ENCODE measurements at regions not wholly inside any gene's neighbourhood (a gene's known extent, or its start where the extent isn't known, plus 50 kb on each side); places are given as distances from the start of the nearest gene placed in this dataset.

DNA sequence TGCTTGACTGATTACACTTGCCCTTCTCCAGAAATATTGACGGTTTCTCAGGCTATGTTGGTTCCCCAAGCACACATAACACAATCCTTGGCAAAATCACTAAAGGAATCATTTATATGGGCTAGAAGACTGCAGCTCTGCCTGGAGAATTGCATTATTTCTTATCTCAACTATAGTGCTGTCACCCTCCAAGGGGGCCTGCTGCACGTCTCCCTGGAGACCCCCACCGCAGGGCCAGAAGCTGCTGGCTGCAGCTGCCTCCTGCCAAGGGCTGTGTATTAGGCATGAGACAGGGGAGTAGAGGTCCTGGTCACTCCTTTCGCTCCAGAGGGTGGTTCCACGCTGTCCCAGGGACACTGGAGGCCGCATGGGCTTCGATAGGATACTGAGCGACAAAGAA, 76.6 kb downstream of the LRRC30 start (continued):
- TF ChIP-seq, protein P1, sequence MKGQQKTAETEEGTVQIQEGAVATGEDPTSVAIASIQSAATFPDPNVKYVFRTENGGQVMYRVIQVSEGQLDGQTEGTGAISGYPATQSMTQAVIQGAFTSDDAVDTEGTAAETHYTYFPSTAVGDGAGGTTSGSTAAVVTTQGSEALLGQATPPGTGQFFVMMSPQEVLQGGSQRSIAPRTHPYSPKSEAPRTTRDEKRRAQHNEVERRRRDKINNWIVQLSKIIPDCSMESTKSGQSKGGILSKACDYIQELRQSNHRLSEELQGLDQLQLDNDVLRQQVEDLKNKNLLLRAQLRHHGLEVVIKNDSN (CRISPR knock-in tag; IDR thresholded peaks at IDR 0.05) = no peak
- TF ChIP-seq, protein P2, sequence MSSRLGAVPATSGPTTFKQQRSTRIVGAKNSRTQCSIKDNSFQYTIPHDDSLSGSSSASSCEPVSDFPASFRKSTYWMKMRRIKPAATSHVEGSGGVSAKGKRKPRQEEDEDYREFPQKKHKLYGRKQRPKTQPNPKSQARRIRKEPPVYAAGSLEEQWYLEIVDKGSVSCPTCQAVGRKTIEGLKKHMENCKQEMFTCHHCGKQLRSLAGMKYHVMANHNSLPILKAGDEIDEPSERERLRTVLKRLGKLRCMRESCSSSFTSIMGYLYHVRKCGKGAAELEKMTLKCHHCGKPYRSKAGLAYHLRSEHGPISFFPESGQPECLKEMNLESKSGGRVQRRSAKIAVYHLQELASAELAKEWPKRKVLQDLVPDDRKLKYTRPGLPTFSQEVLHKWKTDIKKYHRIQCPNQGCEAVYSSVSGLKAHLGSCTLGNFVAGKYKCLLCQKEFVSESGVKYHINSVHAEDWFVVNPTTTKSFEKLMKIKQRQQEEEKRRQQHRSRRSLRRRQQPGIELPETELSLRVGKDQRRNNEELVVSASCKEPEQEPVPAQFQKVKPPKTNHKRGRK (CRISPR knock-in tag; IDR thresholded peaks at IDR 0.05; ENCODE audit: borderline replicate concordance) = no peak
- TF ChIP-seq ZNF121 (CRISPR knock-in tag; IDR thresholded peaks at IDR 0.05) = no peak
- TF ChIP-seq, protein P3, sequence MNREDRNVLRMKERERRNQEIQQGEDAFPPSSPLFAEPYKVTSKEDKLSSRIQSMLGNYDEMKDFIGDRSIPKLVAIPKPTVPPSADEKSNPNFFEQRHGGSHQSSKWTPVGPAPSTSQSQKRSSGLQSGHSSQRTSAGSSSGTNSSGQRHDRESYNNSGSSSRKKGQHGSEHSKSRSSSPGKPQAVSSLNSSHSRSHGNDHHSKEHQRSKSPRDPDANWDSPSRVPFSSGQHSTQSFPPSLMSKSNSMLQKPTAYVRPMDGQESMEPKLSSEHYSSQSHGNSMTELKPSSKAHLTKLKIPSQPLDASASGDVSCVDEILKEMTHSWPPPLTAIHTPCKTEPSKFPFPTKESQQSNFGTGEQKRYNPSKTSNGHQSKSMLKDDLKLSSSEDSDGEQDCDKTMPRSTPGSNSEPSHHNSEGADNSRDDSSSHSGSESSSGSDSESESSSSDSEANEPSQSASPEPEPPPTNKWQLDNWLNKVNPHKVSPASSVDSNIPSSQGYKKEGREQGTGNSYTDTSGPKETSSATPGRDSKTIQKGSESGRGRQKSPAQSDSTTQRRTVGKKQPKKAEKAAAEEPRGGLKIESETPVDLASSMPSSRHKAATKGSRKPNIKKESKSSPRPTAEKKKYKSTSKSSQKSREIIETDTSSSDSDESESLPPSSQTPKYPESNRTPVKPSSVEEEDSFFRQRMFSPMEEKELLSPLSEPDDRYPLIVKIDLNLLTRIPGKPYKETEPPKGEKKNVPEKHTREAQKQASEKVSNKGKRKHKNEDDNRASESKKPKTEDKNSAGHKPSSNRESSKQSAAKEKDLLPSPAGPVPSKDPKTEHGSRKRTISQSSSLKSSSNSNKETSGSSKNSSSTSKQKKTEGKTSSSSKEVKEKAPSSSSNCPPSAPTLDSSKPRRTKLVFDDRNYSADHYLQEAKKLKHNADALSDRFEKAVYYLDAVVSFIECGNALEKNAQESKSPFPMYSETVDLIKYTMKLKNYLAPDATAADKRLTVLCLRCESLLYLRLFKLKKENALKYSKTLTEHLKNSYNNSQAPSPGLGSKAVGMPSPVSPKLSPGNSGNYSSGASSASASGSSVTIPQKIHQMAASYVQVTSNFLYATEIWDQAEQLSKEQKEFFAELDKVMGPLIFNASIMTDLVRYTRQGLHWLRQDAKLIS (CRISPR knock-in tag; IDR thresholded peaks at IDR 0.05; ENCODE audit: borderline replicate concordance) = no peak
- TF ChIP-seq NFATC4 (CRISPR knock-in tag; IDR thresholded peaks at IDR 0.05) = no peak
- TF ChIP-seq ZNF138 (CRISPR knock-in tag; conservative IDR thresholded peaks at IDR 0.05) = no peak
- no peak for TF ChIP-seq ATF1 (CRISPR knock-in tag; IDR thresholded peaks at IDR 0.05)
- TF ChIP-seq FOXJ3 (CRISPR knock-in tag; IDR thresholded peaks at IDR 0.05; ENCODE audit: borderline replicate concordance) = no peak
- TF ChIP-seq ZNF263 (CRISPR knock-in tag; IDR thresholded peaks at IDR 0.05; ENCODE audit: low read depth) = no peak
- no peak for TF ChIP-seq CBFB (CRISPR knock-in tag; IDR thresholded peaks at IDR 0.05; ENCODE audit: low read depth)

DNA sequence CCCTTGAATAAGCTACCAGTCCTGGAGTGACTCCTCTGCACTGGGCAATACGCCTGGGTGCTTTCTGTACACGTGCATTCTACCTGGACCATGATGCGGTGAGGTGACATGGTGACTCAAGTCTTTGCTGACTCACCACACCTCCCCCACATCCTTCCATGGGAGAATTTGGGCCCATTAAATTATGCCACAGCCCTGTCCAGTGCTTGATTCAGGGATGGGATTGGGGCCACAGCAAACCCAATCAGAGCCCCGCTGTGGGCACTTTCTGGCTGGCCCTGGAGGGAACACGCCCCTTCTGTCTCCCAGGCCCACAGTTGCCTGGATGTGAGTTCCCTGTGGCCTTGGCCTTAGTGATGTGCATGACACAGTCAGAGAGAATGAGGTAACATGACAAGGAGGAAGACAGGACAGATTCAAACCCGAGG, 86.9 kb downstream of the LRRC30 start:
- Mint-ChIP-seq H3K36me3 (no peaks in the 10 kb centered on the region), H3K27ac (no peak overlapping the region), H3K4me1 (no peaks in the 10 kb centered on the region), H3K4me3 (no peak overlapping the region), H3K27me3 (ENCODE audit: low read depth) (no peaks in the 10 kb centered on the region), H3K9me3 (peaks cover 4% of the 10 kb centered on the region)
- no peak for ATAC-seq
- ChIA-PET POLR2A (no interaction called here), CTCF (no interaction called here)
- DNase-seq (ENCODE audit: low spot score) = no peak
- TF ChIP-seq, protein P4, sequence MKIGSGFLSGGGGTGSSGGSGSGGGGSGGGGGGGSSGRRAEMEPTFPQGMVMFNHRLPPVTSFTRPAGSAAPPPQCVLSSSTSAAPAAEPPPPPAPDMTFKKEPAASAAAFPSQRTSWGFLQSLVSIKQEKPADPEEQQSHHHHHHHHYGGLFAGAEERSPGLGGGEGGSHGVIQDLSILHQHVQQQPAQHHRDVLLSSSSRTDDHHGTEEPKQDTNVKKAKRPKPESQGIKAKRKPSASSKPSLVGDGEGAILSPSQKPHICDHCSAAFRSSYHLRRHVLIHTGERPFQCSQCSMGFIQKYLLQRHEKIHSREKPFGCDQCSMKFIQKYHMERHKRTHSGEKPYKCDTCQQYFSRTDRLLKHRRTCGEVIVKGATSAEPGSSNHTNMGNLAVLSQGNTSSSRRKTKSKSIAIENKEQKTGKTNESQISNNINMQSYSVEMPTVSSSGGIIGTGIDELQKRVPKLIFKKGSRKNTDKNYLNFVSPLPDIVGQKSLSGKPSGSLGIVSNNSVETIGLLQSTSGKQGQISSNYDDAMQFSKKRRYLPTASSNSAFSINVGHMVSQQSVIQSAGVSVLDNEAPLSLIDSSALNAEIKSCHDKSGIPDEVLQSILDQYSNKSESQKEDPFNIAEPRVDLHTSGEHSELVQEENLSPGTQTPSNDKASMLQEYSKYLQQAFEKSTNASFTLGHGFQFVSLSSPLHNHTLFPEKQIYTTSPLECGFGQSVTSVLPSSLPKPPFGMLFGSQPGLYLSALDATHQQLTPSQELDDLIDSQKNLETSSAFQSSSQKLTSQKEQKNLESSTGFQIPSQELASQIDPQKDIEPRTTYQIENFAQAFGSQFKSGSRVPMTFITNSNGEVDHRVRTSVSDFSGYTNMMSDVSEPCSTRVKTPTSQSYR (CRISPR knock-in tag; IDR thresholded peaks at IDR 0.05) = no peak

DNA sequence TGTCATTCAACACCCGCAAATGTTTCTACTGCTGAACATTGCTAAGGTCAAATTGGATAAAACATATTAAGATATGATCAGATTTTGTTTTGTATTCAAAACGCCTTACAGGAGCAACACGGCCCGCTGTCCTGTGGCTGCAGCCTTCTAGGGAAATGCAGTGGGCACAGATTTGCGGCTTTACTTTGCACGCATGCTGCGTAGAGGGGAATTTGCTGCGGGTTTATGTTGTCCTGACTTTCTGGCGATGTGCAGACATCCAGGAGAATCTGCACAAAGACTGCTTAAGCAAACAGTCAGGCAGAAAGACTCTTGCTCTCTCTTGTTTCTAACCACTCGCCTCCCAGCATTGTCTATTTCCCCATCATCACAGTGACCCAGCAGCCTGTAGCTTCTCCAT, 88.3 kb downstream of the LRRC30 start:
- Mint-ChIP-seq H3K9me3 (no peaks in the 10 kb centered on the region; the same call in 1 of the 2 replicates), H3K36me3 (no peaks in the 10 kb centered on the region), H3K27ac (no peak overlapping the region), H3K27me3 (ENCODE audit: low read depth) (no peaks in the 10 kb centered on the region), H3K4me3 (no peak overlapping the region), H3K4me1 (no peaks in the 10 kb centered on the region)
- ChIA-PET CTCF (no interaction called here), POLR2A (no interaction called here)
- DNase-seq (ENCODE audit: low spot score) = no peak
- no peak for ATAC-seq
- no peak for TF ChIP-seq ZNF671 (CRISPR knock-in tag; IDR thresholded peaks at IDR 0.05)
- TF ChIP-seq, protein P5, sequence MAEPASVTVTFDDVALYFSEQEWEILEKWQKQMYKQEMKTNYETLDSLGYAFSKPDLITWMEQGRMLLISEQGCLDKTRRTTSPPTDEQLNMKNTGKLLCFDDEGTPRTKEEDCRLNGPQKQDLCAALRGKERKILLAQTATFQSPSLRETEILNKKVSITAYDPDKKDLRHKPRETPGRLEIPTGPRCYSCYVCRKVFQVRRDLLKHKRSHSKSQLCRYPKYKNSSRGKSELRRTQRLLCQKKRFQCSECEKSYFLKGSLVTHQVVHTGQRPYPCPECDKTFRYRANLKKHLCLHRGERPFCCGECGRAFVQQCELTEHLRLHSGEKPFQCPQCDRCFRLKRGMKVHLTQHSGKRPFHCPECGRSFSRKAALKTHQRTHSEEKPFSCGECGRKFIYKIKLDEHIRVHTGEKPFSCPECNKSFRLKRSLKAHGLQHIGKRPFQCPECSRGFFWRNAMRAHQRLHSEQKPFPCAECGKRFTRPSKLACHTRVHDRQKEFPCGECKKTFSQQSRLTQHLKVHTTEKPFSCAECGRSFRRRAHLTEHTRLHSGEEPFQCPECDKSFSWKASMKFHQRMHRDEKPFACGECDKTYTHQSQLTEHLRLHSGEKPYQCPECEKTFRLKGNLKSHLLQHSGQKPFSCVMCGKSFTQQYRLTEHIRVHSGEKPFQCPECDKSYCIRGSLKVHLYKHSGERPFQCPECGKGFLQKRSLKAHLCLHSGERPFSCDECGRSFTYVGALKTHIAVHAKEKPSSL (CRISPR knock-in tag; conservative IDR thresholded peaks at IDR 0.05) = no peak
- TF ChIP-seq, protein P6, sequence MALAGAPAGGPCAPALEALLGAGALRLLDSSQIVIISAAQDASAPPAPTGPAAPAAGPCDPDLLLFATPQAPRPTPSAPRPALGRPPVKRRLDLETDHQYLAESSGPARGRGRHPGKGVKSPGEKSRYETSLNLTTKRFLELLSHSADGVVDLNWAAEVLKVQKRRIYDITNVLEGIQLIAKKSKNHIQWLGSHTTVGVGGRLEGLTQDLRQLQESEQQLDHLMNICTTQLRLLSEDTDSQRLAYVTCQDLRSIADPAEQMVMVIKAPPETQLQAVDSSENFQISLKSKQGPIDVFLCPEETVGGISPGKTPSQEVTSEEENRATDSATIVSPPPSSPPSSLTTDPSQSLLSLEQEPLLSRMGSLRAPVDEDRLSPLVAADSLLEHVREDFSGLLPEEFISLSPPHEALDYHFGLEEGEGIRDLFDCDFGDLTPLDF (CRISPR knock-in tag; IDR thresholded peaks at IDR 0.05) = no peak
- TF ChIP-seq NFYB (CRISPR knock-in tag; conservative IDR thresholded peaks at IDR 0.05; ENCODE audit: low read depth) = no peak
- no peak for TF ChIP-seq TCF7 (CRISPR knock-in tag; IDR thresholded peaks at IDR 0.05; ENCODE audit: low read depth)
- TF ChIP-seq, protein P7, sequence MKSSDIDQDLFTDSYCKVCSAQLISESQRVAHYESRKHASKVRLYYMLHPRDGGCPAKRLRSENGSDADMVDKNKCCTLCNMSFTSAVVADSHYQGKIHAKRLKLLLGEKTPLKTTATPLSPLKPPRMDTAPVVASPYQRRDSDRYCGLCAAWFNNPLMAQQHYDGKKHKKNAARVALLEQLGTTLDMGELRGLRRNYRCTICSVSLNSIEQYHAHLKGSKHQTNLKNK (CRISPR knock-in tag; IDR thresholded peaks at IDR 0.05) = no peak
